Lower leg skin (tissue), 3 donors: ENCODE measurements at regions not wholly inside any gene's neighbourhood (a gene's known extent, or its start where the extent isn't known, plus 50 kb on each side); places are given as distances from the start of the nearest gene placed in this dataset.

Experiments
- CTCF ChIP-seq, 3 donors: fragments of 450-650 bp; IDR thresholded peaks; one replicate each; pipeline ENCODE4 v1.5.1; 2016; ENCODE audit warnings: antibody characterized with exemption in 3 of 3, mild to moderate bottlenecking in 3 of 3, moderate library complexity in 2 of 3
- POLR2A ChIP-seq, 2 donors: fragments of 450-650 bp; IDR thresholded peaks; one replicate each; pipeline ENCODE4 v1.6.1; 2016 to 2017; ENCODE audit warnings: antibody characterized with exemption in 2 of 2, mild to moderate bottlenecking in 1 of 2, moderate library complexity in 1 of 2

DNA sequence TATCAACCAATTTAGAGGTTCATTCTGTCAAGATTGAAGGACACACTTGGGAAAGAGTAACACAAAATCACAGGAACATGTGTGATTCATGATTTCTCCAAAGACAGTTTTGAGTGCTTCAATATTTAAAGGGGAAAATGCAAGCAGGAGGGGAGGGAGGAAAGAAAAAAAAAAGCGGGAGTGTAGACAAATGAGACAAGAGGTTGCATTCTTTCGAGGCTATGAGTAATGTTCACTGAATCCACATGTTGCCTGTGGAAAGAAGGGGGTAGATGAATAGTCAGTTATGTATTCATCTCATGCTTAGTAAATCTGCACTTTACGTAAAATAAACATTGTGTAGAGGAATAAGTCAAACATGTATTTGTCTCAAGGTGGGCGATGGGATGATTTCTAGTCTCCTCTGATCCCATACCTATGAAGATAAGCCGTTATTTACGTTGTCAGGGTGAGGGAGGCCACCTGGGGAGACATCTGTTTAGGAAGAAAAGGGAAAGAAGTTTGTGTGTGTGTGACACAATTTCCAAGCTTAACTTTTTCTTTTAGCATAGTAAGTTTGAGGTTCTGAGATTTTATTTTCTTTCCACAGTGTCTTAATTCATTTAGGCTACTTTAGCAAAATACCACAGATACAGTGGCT lies 211.0 kb upstream of the ZC3H15 start:
- no peak for TF ChIP-seq POLR2A (IDR thresholded peaks at IDR 0.05)
- no peak for TF ChIP-seq CTCF (IDR thresholded peaks at IDR 0.05)
